ENCODE measurements at regions not wholly inside any gene's neighbourhood (a gene's known extent, or its start where the extent isn't known, plus 50 kb on each side); places are given as distances from the start of the nearest gene placed in this dataset.

DNA sequence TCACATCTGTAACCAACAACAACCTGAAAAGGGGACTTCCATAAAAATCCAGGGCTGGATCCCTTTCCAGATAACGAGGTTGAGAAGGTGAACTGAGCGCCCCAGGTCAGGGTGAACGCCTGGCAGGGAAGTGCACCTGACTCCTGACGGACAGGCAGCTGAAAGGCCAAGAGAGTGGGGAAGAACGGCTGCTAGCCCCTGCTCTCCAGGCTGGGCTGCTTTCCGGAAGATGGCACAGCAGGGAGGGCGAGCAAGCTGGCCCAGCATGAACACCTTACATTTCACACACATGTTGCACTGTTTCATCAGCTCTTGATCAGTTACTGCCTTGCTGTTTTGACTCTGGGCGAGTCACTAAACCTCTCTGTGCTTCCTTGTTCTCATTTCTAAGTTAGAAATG is 127.2 kb upstream of the IQSEC1 start:
- CTCF ChIA-PET, result interaction anchor here (0.7 to 2.1 kb wide), 6 partner anchors 82 to 263 kb away, joined by 3 to 41 read pairs (median 6); no protein-coding TSS in a partner anchor

More for the DNA sequence above, 127.2 kb upstream of the IQSEC1 start:
- Histone ChIP-seq H4K20me1 (ENCODE audit: control insufficient read depth, insufficient read depth) (no peaks in the 10 kb centered on the region), H3K9me3 (replicated peaks; ENCODE audit: control insufficient read depth, insufficient read depth, low read length) (no peaks in the 10 kb centered on the region), H3K4me2 (ENCODE audit: control insufficient read depth, insufficient read depth) (no peak overlapping the region), H3K36me3 (ENCODE audit: control insufficient read depth in 2 of 2, insufficient read depth in 2 of 2, low read length in 1 of 2) (no peaks in the 10 kb centered on the region), H3K4me3 (no peak overlapping the region), H3K27me3 (replicated peaks in 1 of 2; ENCODE audit: control insufficient read depth in 2 of 2, insufficient read depth in 2 of 2, low read length in 1 of 2) (peaks cover 0 to 3% of the 10 kb centered on the region in 2 experiments; a peak in 3 of 4 replicates), H3K9ac (ENCODE audit: control insufficient read depth, insufficient read depth, low read length) (no peak overlapping the region), H2AFZ (ENCODE audit: control insufficient read depth, low read depth, low read length) (no peak overlapping the region), H3K79me2 (ENCODE audit: control insufficient read depth, insufficient read depth, low read length) (no peaks in the 10 kb centered on the region), H3K4me1 (ENCODE audit: control insufficient read depth, insufficient read depth, low read length) (no peaks in the 10 kb centered on the region), H3K27ac (ENCODE audit: control insufficient read depth, insufficient read depth) (no peak overlapping the region)
- no peak for ATAC-seq
- DNase-seq (ENCODE audit: low read depth, low spot score), result no peak
- intact Hi-C loops (cut with micrococcal nuclease; ENCODE audit: unreplicated experiment), result no loop called here
- no TSS peak for BruUV-seq (replicated peaks)
- ChIA-PET POLR2A (no interaction called here), SMC1A (ENCODE audit: uncharacterized antibody, unreplicated experiment) (interaction anchor here (1.0 to 2.1 kb wide), 6 partner anchors 109 to 260 kb away, joined by 3 to 23 read pairs (median 5); no protein-coding TSS in a partner anchor), RAD21 (ENCODE audit: unreplicated experiment) (interaction anchor here (0.9 to 1.9 kb wide), 4 partner anchors 90 to 252 kb away, joined by 3 to 32 read pairs (median 4); no protein-coding TSS in a partner anchor)
- TF ChIP-seq BACH1 (IDR thresholded peaks at IDR 0.05; ENCODE audit: borderline replicate concordance) (no peak), ZNF207 (IDR thresholded peaks at IDR 0.05; ENCODE audit: borderline replicate concordance) (no peak), SREBF2 (IDR thresholded peaks at IDR 0.05; ENCODE audit: low read length) (no peak), NKRF (conservative IDR thresholded peaks at IDR 0.05) (no peak), CHD2 (IDR thresholded peaks at IDR 0.05; ENCODE audit: borderline replicate concordance, low read depth, low read length) (no peak), EED (IDR thresholded peaks at IDR 0.05; ENCODE audit: low read depth) (no peak), ZNF687 (IDR thresholded peaks at IDR 0.05) (no peak), HDAC2 (IDR thresholded peaks at IDR 0.05) (no peak), ETV6 (conservative IDR thresholded peaks at IDR 0.05 in 1 of 2, IDR thresholded peaks at IDR 0.05 in 1 of 2; ENCODE audit: borderline replicate concordance in 1 of 2, low read depth in 1 of 2) (no peak), NFYA (IDR thresholded peaks at IDR 0.05; ENCODE audit: borderline replicate concordance, low read depth, low read length) (no peak), ZSCAN29 (IDR thresholded peaks at IDR 0.05) (no peak), ATF7 (IDR thresholded peaks at IDR 0.05; ENCODE audit: low read depth) (no peak)
- no peak for FAIRE-seq
- in situ Hi-C loops (cut with MboI), result no loop called here
- WGBS (ENCODE audit: insufficient coverage, insufficient replicate concordance, low lambda C conversion rate, missing lambda C conversion rate), result 15% methylated on average over 8 of the region's 8 CpGs
